ENCODE measurements at regions not wholly inside any gene's neighbourhood (a gene's known extent, or its start where the extent isn't known, plus 50 kb on each side); places are given as distances from the start of the nearest gene placed in this dataset.

DNA sequence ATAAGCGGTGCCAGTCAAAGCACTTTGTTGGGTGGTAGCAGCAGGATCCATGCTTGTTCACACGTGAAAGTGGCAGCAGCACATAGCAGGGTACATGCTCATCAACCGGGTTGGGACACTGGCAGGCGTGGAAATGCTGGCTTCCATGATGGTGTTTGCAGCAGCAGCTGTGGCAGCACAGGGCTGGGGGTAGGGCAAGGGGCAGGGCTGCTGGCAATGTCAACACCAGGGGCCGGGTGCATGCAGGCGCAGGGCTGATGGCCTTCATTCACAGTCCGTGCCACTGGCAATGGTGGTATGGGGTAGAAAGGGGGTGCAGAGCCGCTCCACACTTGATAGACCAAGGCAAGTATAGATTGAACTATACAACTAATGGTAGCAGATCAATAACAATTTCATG lies 374.7 kb upstream of the FAM241A start:
- FAIRE-seq (no peak), DNase-seq (ENCODE audit: low read depth, low spot score) (no peak), ATAC-seq (no peak)
- in situ Hi-C loops (cut with MboI), result no loop called here
- ChIA-PET RAD21 (ENCODE audit: unreplicated experiment) (no interaction called here), SMC1A (ENCODE audit: uncharacterized antibody, unreplicated experiment) (interaction anchor here (0.7 kb wide), 1 partner anchor 26 kb away, joined by 3 read pairs; no protein-coding TSS in a partner anchor), POLR2A (no interaction called here), CTCF (no interaction called here)
- 13% methylated on average over 7 of the region's 8 CpGs for whole genome bisulfite sequencing (ENCODE audit: insufficient coverage, insufficient replicate concordance, low lambda C conversion rate, missing lambda C conversion rate)
- Histone ChIP-seq H4K20me1 (ENCODE audit: control insufficient read depth, insufficient read depth) (no peaks in the 10 kb centered on the region), H3K4me2 (ENCODE audit: control insufficient read depth, insufficient read depth) (no peak overlapping the region), H3K4me3 (no peak overlapping the region), H3K27ac (ENCODE audit: control insufficient read depth, insufficient read depth) (no peak overlapping the region), H3K9me3 (replicated peaks; ENCODE audit: control insufficient read depth, insufficient read depth, low read length) (no peaks in the 10 kb centered on the region), H3K9ac (ENCODE audit: control insufficient read depth, insufficient read depth, low read length) (no peak overlapping the region), H3K79me2 (ENCODE audit: control insufficient read depth, insufficient read depth, low read length) (no peaks in the 10 kb centered on the region), H3K36me3 (ENCODE audit: control insufficient read depth in 2 of 2, insufficient read depth in 2 of 2, low read length in 1 of 2) (no peaks in the 10 kb centered on the region), H3K27me3 (replicated peaks in 1 of 2; ENCODE audit: control insufficient read depth in 2 of 2, insufficient read depth in 2 of 2, low read length in 1 of 2) (no peaks in the 10 kb centered on the region), H2AFZ (ENCODE audit: control insufficient read depth, low read depth, low read length) (no peak overlapping the region), H3K4me1 (ENCODE audit: control insufficient read depth, insufficient read depth, low read length) (no peaks in the 10 kb centered on the region)
- intact Hi-C loops (cut with micrococcal nuclease; ENCODE audit: unreplicated experiment), result no loop called here
- no TSS peak for BruUV-seq (replicated peaks)
- no peak for TF ChIP-seq SREBF2 (IDR thresholded peaks at IDR 0.05; ENCODE audit: low read length)

DNA sequence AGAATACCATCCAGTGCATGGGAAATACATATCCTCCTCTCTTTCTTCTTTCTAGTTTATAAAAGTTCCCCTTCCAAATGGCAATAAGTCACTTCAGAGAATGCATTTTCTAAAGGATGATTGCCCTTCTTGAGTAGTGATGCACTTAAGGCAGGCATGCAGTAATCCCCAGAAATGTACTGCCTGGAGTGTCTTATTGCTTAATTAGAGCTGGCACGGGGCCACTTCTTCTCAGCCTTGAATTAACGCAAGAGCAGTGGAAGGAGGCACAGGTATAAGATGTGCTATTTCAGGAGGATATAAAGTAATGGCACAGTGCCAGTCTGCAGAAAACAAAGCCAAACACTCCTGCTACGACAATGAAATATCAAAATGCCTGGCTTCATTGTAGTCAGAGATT lies 371.4 kb upstream of the FAM241A start:
- no TSS peak for BruUV-seq (replicated peaks)
- Histone ChIP-seq H3K4me1 (ENCODE audit: control insufficient read depth, insufficient read depth, low read length) (no peaks in the 10 kb centered on the region), H3K9me3 (replicated peaks; ENCODE audit: control insufficient read depth, insufficient read depth, low read length) (no peaks in the 10 kb centered on the region), H3K4me3 (no peak overlapping the region), H3K27me3 (replicated peaks in 1 of 2; ENCODE audit: control insufficient read depth in 2 of 2, insufficient read depth in 2 of 2, low read length in 1 of 2) (no peaks in the 10 kb centered on the region), H3K9ac (ENCODE audit: control insufficient read depth, insufficient read depth, low read length) (no peak overlapping the region), H4K20me1 (ENCODE audit: control insufficient read depth, insufficient read depth) (no peaks in the 10 kb centered on the region), H3K79me2 (ENCODE audit: control insufficient read depth, insufficient read depth, low read length) (no peaks in the 10 kb centered on the region), H2AFZ (ENCODE audit: control insufficient read depth, low read depth, low read length) (no peak overlapping the region), H3K27ac (ENCODE audit: control insufficient read depth, insufficient read depth) (no peak overlapping the region), H3K36me3 (ENCODE audit: control insufficient read depth in 2 of 2, insufficient read depth in 2 of 2, low read length in 1 of 2) (no peaks in the 10 kb centered on the region), H3K4me2 (ENCODE audit: control insufficient read depth, insufficient read depth) (no peak overlapping the region)
- ChIA-PET CTCF (no interaction called here), RAD21 (ENCODE audit: unreplicated experiment) (no interaction called here), POLR2A (no interaction called here), SMC1A (ENCODE audit: uncharacterized antibody, unreplicated experiment) (interaction anchor here (1.9 kb wide), 1 partner anchor 11 kb away, joined by 7 read pairs; no protein-coding TSS in a partner anchor)
- ATAC-seq (no peak), FAIRE-seq (no peak), DNase-seq (ENCODE audit: low read depth, low spot score) (no peak)
- 24% methylated on average over 3 of the region's 3 CpGs for WGBS (ENCODE audit: insufficient coverage, insufficient replicate concordance, low lambda C conversion rate, missing lambda C conversion rate)
- in situ Hi-C loops (cut with MboI) (no loop called here), intact Hi-C loops (cut with micrococcal nuclease; ENCODE audit: unreplicated experiment) (no loop called here)
- no peak for TF ChIP-seq ZSCAN29 (IDR thresholded peaks at IDR 0.05)
- no peak for TF ChIP-seq PML (IDR thresholded peaks at IDR 0.05; ENCODE audit: low read length)
- TF ChIP-seq NR2C2 (IDR thresholded peaks at IDR 0.05; ENCODE audit: borderline replicate concordance, control insufficient read depth, insufficient read length, low read depth), result no peak
- TF ChIP-seq LARP7 (IDR thresholded peaks at IDR 0.05), result no peak
- no peak for TF ChIP-seq WRNIP1 (IDR thresholded peaks at IDR 0.05; ENCODE audit: borderline replicate concordance, low read depth, low read length)
- TF ChIP-seq, protein P1, sequence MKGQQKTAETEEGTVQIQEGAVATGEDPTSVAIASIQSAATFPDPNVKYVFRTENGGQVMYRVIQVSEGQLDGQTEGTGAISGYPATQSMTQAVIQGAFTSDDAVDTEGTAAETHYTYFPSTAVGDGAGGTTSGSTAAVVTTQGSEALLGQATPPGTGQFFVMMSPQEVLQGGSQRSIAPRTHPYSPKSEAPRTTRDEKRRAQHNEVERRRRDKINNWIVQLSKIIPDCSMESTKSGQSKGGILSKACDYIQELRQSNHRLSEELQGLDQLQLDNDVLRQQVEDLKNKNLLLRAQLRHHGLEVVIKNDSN (IDR thresholded peaks at IDR 0.05; ENCODE audit: borderline replicate concordance, extremely low read length, insufficient read depth, low read depth, low read length), result no peak
- TF ChIP-seq, protein P2, sequence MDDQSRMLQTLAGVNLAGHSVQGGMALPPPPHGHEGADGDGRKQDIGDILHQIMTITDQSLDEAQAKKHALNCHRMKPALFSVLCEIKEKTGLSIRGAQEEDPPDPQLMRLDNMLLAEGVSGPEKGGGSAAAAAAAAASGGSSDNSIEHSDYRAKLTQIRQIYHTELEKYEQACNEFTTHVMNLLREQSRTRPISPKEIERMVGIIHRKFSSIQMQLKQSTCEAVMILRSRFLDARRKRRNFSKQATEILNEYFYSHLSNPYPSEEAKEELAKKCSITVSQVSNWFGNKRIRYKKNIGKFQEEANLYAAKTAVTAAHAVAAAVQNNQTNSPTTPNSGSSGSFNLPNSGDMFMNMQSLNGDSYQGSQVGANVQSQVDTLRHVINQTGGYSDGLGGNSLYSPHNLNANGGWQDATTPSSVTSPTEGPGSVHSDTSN (IDR thresholded peaks at IDR 0.05; ENCODE audit: insufficient replicate concordance, low read depth, low read length), result no peak
- no peak for TF ChIP-seq ZZZ3 (IDR thresholded peaks at IDR 0.05; ENCODE audit: control insufficient read depth, insufficient read length, low read depth)
- no peak for TF ChIP-seq KDM1A (IDR thresholded peaks at IDR 0.05; ENCODE audit: borderline replicate concordance)
- TF ChIP-seq MEF2B (IDR thresholded peaks at IDR 0.05; ENCODE audit: partially characterized antibody, poor library complexity, severe bottlenecking), result no peak
- TF ChIP-seq, protein P3, sequence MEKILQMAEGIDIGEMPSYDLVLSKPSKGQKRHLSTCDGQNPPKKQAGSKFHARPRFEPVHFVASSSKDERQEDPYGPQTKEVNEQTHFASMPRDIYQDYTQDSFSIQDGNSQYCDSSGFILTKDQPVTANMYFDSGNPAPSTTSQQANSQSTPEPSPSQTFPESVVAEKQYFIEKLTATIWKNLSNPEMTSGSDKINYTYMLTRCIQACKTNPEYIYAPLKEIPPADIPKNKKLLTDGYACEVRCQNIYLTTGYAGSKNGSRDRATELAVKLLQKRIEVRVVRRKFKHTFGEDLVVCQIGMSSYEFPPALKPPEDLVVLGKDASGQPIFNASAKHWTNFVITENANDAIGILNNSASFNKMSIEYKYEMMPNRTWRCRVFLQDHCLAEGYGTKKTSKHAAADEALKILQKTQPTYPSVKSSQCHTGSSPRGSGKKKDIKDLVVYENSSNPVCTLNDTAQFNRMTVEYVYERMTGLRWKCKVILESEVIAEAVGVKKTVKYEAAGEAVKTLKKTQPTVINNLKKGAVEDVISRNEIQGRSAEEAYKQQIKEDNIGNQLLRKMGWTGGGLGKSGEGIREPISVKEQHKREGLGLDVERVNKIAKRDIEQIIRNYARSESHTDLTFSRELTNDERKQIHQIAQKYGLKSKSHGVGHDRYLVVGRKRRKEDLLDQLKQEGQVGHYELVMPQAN (conservative IDR thresholded peaks at IDR 0.05), result no peak
